K562 (cell line): ENCODE measurements at regions not wholly inside any gene's neighbourhood (a gene's known extent, or its start where the extent isn't known, plus 50 kb on each side); places are given as distances from the start of the nearest gene placed in this dataset.

ENCODE experiments used
- ATAC-seq: fragments of 200-7000 bp; cut with Tn5 transposase; 3 replicates; pipeline ENCODE4 v1.9.1; 2020; ENCODE audit warnings: moderate library complexity
- BruUV-seq: library from RNA; stranded (reverse); fragments of 400-500 nt; replicated peaks from 2 replicates; lab custom pipeline; 2021; lab: Mats Ljungman, UMichigan
- CTCF ChIA-PET: fragments of 300-600 bp; formaldehyde crosslinking; extraction: SDS; loops from one replicate; lab custom pipeline; 2021; ENCODE audit warnings: low intra/inter-chr PET ratio; lab: Yijun Ruan, JAX
- POLR2A ChIA-PET: fragments of 300-600, 350-650 bp; sonication (Branson Sonifier 250); formaldehyde crosslinking; extraction: SDS; loops from one replicate; lab custom pipeline; 2021; ENCODE audit warnings: antibody characterized with exemption, inconsistent platforms; lab: Yijun Ruan, JAX
- DNase-seq, 4 experiments: peaks; one replicate each; pipeline versions ENCODE4 v3.0.0 to v3.0.0-alpha.2; 2011 to 2018; ENCODE audit warnings: low spot score in 3 of 4, mixed read lengths in 3 of 4; ENCODE audit errors: extremely low read depth in 1 of 4
- FAIRE-seq: peaks from 2 replicates; lab custom pipeline; 2011; peaks lifted over from hg19 to GRCh38; lab: Jason Lieb, UNC
- H2AFZ ChIP-seq: 2 replicates; pipeline ENCODE4 v1.6.0; 2011; ENCODE audit warnings: low read depth, low read length, control low read depth, inconsistent platforms
- H3K27ac ChIP-seq: fragments of 200-600 bp; 3 replicates; pipeline ENCODE4 v1.8.0; 2011; ENCODE audit warnings: low read depth, mild to moderate bottlenecking, control low read depth, inconsistent platforms, low read length, moderate library complexity, mixed read lengths; ENCODE audit errors: extremely low read depth
- H3K27me3 ChIP-seq, 2 experiments: fragments of 300-600 bp in 1 of 2; 2 replicates in 1 of 2; 3 replicates in 1 of 2; pipeline versions ENCODE4 v1.6.0 to v1.8.0; 2011; ENCODE audit warnings: inconsistent platforms in 2 of 2, low read length in 2 of 2, mild to moderate bottlenecking in 1 of 2, mixed read lengths in 1 of 2, moderate library complexity in 1 of 2; ENCODE audit not compliant: control insufficient read depth in 2 of 2, insufficient read depth in 2 of 2
- H3K36me3 ChIP-seq: fragments of 300-600 bp; 3 replicates; pipeline ENCODE4 v1.8.0; 2011; ENCODE audit warnings: mild to moderate bottlenecking, low read length, inconsistent platforms; ENCODE audit not compliant: control insufficient read depth, insufficient read depth
- H3K4me1 ChIP-seq, 2 experiments: fragments of 200-600 bp in 1 of 2; replicated peaks in 1 of 2; 2 replicates in 1 of 2; 3 replicates in 1 of 2; pipeline versions ENCODE4 v1.5.1 to v1.8.0; 2011; ENCODE audit warnings: inconsistent platforms in 2 of 2, low read length in 2 of 2, mild to moderate bottlenecking in 1 of 2, mixed read lengths in 1 of 2, moderate library complexity in 1 of 2; ENCODE audit not compliant: control insufficient read depth in 2 of 2, insufficient read depth in 2 of 2
- H3K4me2 ChIP-seq: 2 replicates; pipeline ENCODE4 v1.6.1; 2011; ENCODE audit warnings: low read length, control low read depth, inconsistent platforms, mixed read lengths; ENCODE audit not compliant: insufficient read depth
- H3K4me3 ChIP-seq: fragments of 200-600 bp; sonication (generic), shearing (Covaris generic); 2 replicates; pipeline ENCODE4 v1.5.1; 2016; ENCODE audit warnings: control low read depth, inconsistent platforms
- H3K79me2 ChIP-seq: fragments of 200-600 bp; 3 replicates; pipeline ENCODE4 v1.8.0; 2011; ENCODE audit warnings: low read length, inconsistent platforms; ENCODE audit not compliant: control insufficient read depth, insufficient read depth
- H3K9ac ChIP-seq, 2 experiments: 2 replicates each; pipeline versions ENCODE4 v1.6.0 to v1.6.1; 2011; ENCODE audit warnings: low read depth in 2 of 2, low read length in 2 of 2, control low read depth in 1 of 2, inconsistent platforms in 1 of 2, mild to moderate bottlenecking in 1 of 2, mixed read lengths in 1 of 2; ENCODE audit not compliant: insufficient read depth in 1 of 2
- H3K9me1 ChIP-seq: one replicate; pipeline ENCODE4 v1.6.0; 2011; ENCODE audit warnings: inconsistent platforms, mild to moderate bottlenecking, low read length, moderate library complexity; ENCODE audit not compliant: control insufficient read depth, insufficient read depth
- H3K9me3 ChIP-seq: replicated peaks from 2 replicates; pipeline ENCODE4 v1.5.1; 2011; ENCODE audit warnings: low read depth, low read length, inconsistent platforms; ENCODE audit not compliant: control insufficient read depth, insufficient read depth
- H4K20me1 ChIP-seq: replicated peaks from 2 replicates; pipeline ENCODE4 v1.6.1; 2011; ENCODE audit warnings: low read length, inconsistent platforms, mixed read lengths; ENCODE audit not compliant: control insufficient read depth, insufficient read depth
- ATF1 ChIP-seq, 2 experiments: fragments of 450-650 bp in 1 of 2; IDR thresholded peaks; 2 replicates each; pipeline ENCODE4 v1.6.1; 2016; ENCODE audit warnings: missing compliant biosample characterization in 1 of 2, missing genetic modification characterization in 1 of 2
- CBX3 ChIP-seq, 2 experiments: IDR thresholded peaks; 1 replicate in 1 of 2; 2 replicates in 1 of 2; pipeline ENCODE4 v1.6.1; 2012; ENCODE audit warnings: inconsistent platforms in 2 of 2, low read length in 2 of 2, borderline replicate concordance in 1 of 2, control low read depth in 1 of 2
- HCFC1 ChIP-seq: IDR thresholded peaks from 2 replicates; pipeline ENCODE4 v1.6.1; 2012; ENCODE audit warnings: low read depth, low read length, improper control_type of control experiment
- HDAC8 ChIP-seq: fragments of 450-650 bp; IDR thresholded peaks from 2 replicates; pipeline ENCODE4 v1.6.1; 2016; ENCODE audit warnings: mild to moderate bottlenecking, missing genetic modification characterization, moderate library complexity, missing compliant biosample characterization
- KDM1A ChIP-seq, 2 experiments: fragments of 450-650 bp; IDR thresholded peaks; 2 replicates each; pipeline ENCODE4 v1.6.1; 2016; ENCODE audit warnings: mild to moderate bottlenecking in 2 of 2
- TOE1 ChIP-seq, 2 experiments: fragments of 450-650 bp in 1 of 2; sonication (generic) in 1 of 2; formaldehyde crosslinking in 1 of 2; IDR thresholded peaks; 2 replicates each; pipeline versions ENCODE4 v1.7.1 to v1.8.0; 2016 to 2022; ENCODE audit warnings: borderline replicate concordance in 2 of 2, mild to moderate bottlenecking in 2 of 2, antibody characterized with exemption in 1 of 2, inconsistent platforms in 1 of 2, low read depth in 1 of 2, missing genetic modification reagents in 1 of 2, moderate library complexity in 1 of 2
- ZNF589 ChIP-seq: fragments of 200-800 bp; sonication (Bioruptor generic); IDR thresholded peaks from 2 replicates; pipeline ENCODE4 v1.6.1; 2016; ENCODE audit warnings: low read depth, missing genetic modification characterization, missing compliant biosample characterization
- ZSCAN32 ChIP-seq: fragments of 450-650 bp; formaldehyde crosslinking; IDR thresholded peaks from 2 replicates; pipeline ENCODE4 v1.4.0; 2020; ENCODE audit warnings: mild to moderate bottlenecking, moderate library complexity
- WGBS: fragments of 100-300 bp; shearing (Covaris generic); methylation state at CpG from one replicate; pipeline ENCODE4 v1.1.6; 2016; ENCODE audit warnings: low coverage, mixed read lengths; ENCODE audit not compliant: insufficient coverage; ENCODE audit errors: missing lambda C conversion rate; 5-methylcytosine and 5-hydroxymethylcytosine counted together
- in situ Hi-C: fragments of 300-500 bp; cut with MboI; formaldehyde crosslinking; loops from 4 replicates; pipeline ENCODE4 v1.15.0; 2018; ENCODE audit warnings: inconsistent platforms, mixed read lengths
- intact Hi-C: fragments of 100-400 bp; cut with micrococcal nuclease; formaldehyde crosslinking; loops from 2 replicates; pipeline ENCODE4 v1.14.2; 2022
- TF ChIP-seq, protein P1 (sequence below): sonication (generic); formaldehyde crosslinking; IDR thresholded peaks from 2 replicates; pipeline ENCODE4 v1.8.0; 2022; ENCODE audit warnings: mild to moderate bottlenecking, missing genetic modification reagents
- TF ChIP-seq, protein P2 (sequence below): fragments of 450-650 bp; IDR thresholded peaks from 2 replicates; pipeline ENCODE4 v1.6.1; 2018; ENCODE audit warnings: mild to moderate bottlenecking, low read depth; ENCODE audit not compliant: partially characterized antibody

DNA sequence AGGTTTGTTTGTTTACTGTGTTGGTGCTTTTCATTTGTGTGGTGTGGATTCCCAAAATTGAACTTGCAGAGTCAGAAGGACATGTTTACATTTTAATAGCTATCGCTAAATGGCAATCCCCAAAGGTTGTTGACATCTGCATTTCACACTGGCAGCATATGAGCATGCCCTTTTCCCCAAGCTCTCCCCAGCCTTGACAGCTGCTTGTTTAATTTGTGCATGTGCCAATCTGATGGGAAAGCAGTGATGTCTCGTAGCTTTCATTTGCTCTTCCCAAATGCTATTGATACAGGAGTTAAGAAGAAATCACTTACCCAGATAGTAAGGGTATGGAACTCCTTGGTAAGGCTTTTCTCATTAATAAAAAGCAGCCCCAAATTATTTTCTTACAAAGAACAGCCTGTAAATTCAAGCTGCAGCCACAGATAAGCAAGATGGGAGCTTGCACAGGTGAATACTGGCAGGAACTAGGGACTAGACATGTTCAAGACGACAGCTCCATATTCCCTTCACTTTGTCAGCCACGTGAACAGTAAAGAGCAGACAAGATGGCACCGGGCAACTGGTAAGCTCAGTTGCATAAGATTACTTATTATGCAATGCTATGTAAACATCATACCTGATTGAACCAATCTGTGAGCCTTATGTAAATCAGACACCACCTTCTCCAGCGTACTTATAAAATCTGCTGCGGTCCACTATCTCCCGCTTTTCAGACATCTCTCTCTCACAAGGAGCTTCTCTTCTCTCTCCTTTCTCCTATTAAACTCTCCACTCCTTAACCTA is 87.4 kb downstream of the IGLL5 start (continued):
- TF ChIP-seq HCFC1 = no peak
- no peak for TF ChIP-seq HDAC8 (tag)
- TF ChIP-seq ZSCAN32 (CRISPR knock-in tag) = no peak
- TF ChIP-seq ZNF589 (CRISPR knock-in tag) = no peak
- TF ChIP-seq KDM1A (IDR thresholded peaks at IDR 0.05) = peak; percentile 63 to 80; a peak in 3 of 4 replicates

DNA sequence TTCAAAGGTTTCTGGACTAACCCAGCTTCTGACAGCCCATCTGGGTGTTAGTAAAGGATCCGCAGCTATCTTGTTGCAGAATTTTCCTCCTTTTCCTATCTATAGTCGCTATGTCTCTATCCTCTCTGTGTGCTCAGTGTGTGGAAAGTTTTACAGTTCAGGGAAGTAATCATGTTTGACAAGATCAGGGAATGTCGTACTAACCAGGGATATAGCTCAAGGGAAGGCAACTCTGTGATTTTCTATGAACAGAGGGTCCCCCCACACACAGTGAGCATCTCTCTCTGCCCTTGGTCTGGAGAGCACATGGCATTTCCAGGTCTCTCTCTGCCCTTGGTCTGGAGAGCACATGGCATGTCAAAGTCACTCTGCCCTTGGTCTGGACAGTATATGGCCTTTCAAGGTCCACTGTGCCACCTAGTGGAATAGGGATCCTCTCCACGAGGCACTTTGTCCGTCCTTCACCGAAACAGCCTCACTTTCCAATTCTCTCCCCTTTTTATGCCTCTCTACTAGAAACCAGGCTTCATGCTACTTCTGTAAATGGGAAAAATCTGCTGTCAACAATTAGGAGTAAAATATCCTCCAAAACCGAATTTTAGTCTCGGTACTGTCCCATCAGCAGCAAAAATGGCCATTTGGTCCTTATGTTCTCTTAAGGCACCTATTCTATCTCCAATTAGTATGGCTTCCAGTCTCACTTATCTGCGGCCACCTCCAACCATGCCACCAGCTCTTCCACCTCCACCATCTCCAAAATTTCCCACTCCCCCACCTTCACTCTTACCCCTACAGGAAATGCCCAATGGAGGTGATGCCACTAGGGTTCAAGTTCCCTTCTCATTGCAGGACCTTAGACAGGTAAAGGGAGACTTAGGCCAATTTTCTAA is 88.7 kb downstream of the IGLL5 start:
- no TSS peak for BruUV-seq
- TF ChIP-seq, protein P1, sequence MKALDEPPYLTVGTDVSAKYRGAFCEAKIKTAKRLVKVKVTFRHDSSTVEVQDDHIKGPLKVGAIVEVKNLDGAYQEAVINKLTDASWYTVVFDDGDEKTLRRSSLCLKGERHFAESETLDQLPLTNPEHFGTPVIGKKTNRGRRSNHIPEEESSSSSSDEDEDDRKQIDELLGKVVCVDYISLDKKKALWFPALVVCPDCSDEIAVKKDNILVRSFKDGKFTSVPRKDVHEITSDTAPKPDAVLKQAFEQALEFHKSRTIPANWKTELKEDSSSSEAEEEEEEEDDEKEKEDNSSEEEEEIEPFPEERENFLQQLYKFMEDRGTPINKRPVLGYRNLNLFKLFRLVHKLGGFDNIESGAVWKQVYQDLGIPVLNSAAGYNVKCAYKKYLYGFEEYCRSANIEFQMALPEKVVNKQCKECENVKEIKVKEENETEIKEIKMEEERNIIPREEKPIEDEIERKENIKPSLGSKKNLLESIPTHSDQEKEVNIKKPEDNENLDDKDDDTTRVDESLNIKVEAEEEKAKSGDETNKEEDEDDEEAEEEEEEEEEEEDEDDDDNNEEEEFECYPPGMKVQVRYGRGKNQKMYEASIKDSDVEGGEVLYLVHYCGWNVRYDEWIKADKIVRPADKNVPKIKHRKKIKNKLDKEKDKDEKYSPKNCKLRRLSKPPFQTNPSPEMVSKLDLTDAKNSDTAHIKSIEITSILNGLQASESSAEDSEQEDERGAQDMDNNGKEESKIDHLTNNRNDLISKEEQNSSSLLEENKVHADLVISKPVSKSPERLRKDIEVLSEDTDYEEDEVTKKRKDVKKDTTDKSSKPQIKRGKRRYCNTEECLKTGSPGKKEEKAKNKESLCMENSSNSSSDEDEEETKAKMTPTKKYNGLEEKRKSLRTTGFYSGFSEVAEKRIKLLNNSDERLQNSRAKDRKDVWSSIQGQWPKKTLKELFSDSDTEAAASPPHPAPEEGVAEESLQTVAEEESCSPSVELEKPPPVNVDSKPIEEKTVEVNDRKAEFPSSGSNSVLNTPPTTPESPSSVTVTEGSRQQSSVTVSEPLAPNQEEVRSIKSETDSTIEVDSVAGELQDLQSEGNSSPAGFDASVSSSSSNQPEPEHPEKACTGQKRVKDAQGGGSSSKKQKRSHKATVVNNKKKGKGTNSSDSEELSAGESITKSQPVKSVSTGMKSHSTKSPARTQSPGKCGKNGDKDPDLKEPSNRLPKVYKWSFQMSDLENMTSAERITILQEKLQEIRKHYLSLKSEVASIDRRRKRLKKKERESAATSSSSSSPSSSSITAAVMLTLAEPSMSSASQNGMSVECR (CRISPR knock-in tag) = peak; percentile 55; the same call in 1 of the 2 replicates
- TF ChIP-seq CBX3 (IDR thresholded peaks at IDR 0.05; ENCODE audit: borderline replicate concordance in 1 of 2, low read length in 2 of 2) = no peak
- TF ChIP-seq ATF1 (CRISPR knock-in tag; IDR thresholded peaks at IDR 0.05) = 0 out of 2 replicates have a peak, but pooled peaks have one; percentile 18
- no peak for TF ChIP-seq ATF1 (tag; IDR thresholded peaks at IDR 0.05)
- no peak for TF ChIP-seq TOE1 (IDR thresholded peaks at IDR 0.05; ENCODE audit: borderline replicate concordance)
- TF ChIP-seq TOE1 (CRISPR knock-in tag; IDR thresholded peaks at IDR 0.05; ENCODE audit: borderline replicate concordance, low read depth) = 0 out of 2 replicates have a peak, but pooled peaks have one; percentile 66
- TF ChIP-seq, protein P2, sequence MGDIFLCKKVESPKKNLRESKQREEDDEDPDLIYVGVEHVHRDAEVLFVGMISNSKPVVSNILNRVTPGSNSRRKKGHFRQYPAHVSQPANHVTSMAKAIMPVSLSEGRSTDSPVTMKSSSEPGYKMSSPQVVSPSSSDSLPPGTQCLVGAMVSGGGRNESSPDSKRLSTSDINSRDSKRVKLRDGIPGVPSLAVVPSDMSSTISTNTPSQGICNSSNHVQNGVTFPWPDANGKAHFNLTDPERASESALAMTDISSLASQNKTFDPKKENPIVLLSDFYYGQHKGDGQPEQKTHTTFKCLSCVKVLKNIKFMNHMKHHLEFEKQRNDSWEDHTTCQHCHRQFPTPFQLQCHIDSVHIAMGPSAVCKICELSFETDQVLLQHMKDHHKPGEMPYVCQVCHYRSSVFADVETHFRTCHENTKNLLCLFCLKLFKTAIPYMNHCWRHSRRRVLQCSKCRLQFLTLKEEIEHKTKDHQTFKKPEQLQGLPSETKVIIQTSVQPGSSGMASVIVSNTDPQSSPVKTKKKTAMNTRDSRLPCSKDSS = no peak

More for the DNA sequence above, 88.7 kb downstream of the IGLL5 start:
- Histone ChIP-seq H3K27ac (no peak overlapping the region), H4K20me1 (no peaks in the 10 kb centered on the region), H3K79me2 (no peaks in the 10 kb centered on the region), H2AFZ (peak overlapping the region; percentile 0; the same call in 1 of the 2 replicates), H3K9me3 (peaks cover 7% of the 10 kb centered on the region), H3K36me3 (no peaks in the 10 kb centered on the region), H3K9me1 (no peaks in the 10 kb centered on the region), H3K4me2 (no peak overlapping the region), H3K4me1 (no peaks in the 10 kb centered on the region), H3K4me3 (no peak overlapping the region), H3K9ac (no peak overlapping the region), H3K27me3 (peaks cover 0 to 4% of the 10 kb centered on the region in 2 experiments; a peak in 1 of 5 replicates)
- CTCF ChIA-PET = interaction anchor here (0.8 to 2.8 kb wide), 2 partner anchors 17 to 383 kb away, joined by 4 to 8 read pairs; no protein-coding TSS in a partner anchor
- no peak for FAIRE-seq
- peak in 3 of 4 experiments; percentile 40 to 69 (median 61) for DNase-seq
- intact Hi-C loops = loop anchor here (5.0 kb wide), 1 partner anchor 51 kb away; no protein-coding TSS in a partner anchor
- peak; percentile 86 for ATAC-seq
- POLR2A ChIA-PET = interaction anchor here (0.7 to 4.3 kb wide), 10 partner anchors 10 to 236 kb away, joined by 3 to 35 read pairs (median 8); no protein-coding TSS in a partner anchor
- 2% methylated on average over 9 of the region's 9 CpGs for WGBS
- in situ Hi-C loops = no loop called here
